ENCODE measurements at regions not wholly inside any gene's neighbourhood (a gene's known extent, or its start where the extent isn't known, plus 50 kb on each side); places are given as distances from the start of the nearest gene placed in this dataset.

DNA sequence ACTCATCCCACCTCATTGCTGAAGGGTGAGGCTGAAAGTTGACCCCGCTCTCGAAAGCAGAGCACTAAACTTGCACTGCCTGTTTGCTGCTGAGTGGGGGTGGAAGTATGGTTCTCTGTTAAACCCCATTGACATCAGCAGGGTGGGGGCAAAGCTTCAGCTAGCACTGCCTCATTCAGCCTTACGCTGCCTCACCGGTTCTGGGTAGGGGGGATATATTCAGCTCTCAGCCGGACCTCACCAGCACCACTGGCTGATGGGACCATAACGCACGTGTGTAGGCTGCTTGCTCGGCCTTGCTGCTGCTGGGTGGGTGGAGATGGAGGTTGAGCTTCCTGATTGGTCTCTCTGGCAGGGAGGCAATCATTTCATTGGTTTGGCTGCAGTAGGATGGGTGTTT lies 265.7 kb upstream of the RTL1 start:
- TF ChIP-seq POLR2A (IDR thresholded peaks at IDR 0.05; ENCODE audit: low read depth, low read length) (no peak), JUN (IDR thresholded peaks at IDR 0.05; ENCODE audit: borderline replicate concordance, insufficient read depth, insufficient read length, low read depth) (no peak), EZH2 (IDR thresholded peaks at IDR 0.05; ENCODE audit: borderline replicate concordance, low read depth, low read length, severe bottlenecking) (no peak), GATA2 (IDR thresholded peaks at IDR 0.05; ENCODE audit: insufficient read depth, insufficient read length, low read depth, low read length) (no peak), FOS (IDR thresholded peaks at IDR 0.05; ENCODE audit: borderline replicate concordance, insufficient read depth, low read length) (no peak), POLR2AphosphoS5 (IDR thresholded peaks at IDR 0.05; ENCODE audit: insufficient read depth, low read depth, low read length) (no peak), MYC (IDR thresholded peaks at IDR 0.05; ENCODE audit: low read depth, low read length) (no peak)
- TF ChIP-seq, protein P1, sequence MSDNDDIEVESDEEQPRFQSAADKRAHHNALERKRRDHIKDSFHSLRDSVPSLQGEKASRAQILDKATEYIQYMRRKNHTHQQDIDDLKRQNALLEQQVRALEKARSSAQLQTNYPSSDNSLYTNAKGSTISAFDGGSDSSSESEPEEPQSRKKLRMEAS (IDR thresholded peaks at IDR 0.05; ENCODE audit: insufficient read depth, insufficient read length): no peak
- TF ChIP-seq, protein P2, sequence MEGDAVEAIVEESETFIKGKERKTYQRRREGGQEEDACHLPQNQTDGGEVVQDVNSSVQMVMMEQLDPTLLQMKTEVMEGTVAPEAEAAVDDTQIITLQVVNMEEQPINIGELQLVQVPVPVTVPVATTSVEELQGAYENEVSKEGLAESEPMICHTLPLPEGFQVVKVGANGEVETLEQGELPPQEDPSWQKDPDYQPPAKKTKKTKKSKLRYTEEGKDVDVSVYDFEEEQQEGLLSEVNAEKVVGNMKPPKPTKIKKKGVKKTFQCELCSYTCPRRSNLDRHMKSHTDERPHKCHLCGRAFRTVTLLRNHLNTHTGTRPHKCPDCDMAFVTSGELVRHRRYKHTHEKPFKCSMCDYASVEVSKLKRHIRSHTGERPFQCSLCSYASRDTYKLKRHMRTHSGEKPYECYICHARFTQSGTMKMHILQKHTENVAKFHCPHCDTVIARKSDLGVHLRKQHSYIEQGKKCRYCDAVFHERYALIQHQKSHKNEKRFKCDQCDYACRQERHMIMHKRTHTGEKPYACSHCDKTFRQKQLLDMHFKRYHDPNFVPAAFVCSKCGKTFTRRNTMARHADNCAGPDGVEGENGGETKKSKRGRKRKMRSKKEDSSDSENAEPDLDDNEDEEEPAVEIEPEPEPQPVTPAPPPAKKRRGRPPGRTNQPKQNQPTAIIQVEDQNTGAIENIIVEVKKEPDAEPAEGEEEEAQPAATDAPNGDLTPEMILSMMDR (IDR thresholded peaks at IDR 0.05; ENCODE audit: extremely low read depth in 1 of 2, insufficient read depth in 1 of 2, low read depth in 1 of 2, low read length in 2 of 2): no peak
- no peak overlapping the region for H2AFZ ChIP-seq (ENCODE audit: low read depth, low read length)
- dilution Hi-C loops (cut with MboI; ENCODE audit: extremely low pct_ligation_motif_present, low sequenced_read_pairs): no loop called here
- no peak overlapping the region for H3K4me2 ChIP-seq (ENCODE audit: insufficient read depth, low read length)
- no peaks in the 10 kb centered on the region for H4K20me1 ChIP-seq (replicated peaks; ENCODE audit: control insufficient read depth, extremely low read depth, insufficient read depth, low read length)
- FAIRE-seq (no peak), DNase-seq (ENCODE audit: low read depth, low spot score) (no peak)
- no peaks in the 10 kb centered on the region for H3K4me1 ChIP-seq (ENCODE audit: control insufficient read depth, extremely low read depth, insufficient read depth, low read length)
- H3K4me3 ChIP-seq (replicated peaks in 1 of 3; ENCODE audit: insufficient read depth in 1 of 3, low read depth in 1 of 3, low read length in 3 of 3): no peak overlapping the region
- H3K79me2 ChIP-seq (ENCODE audit: control insufficient read depth, insufficient read depth, low read length): no peaks in the 10 kb centered on the region
- ChIA-PET POLR2A (no interaction called here), CTCF (interaction anchor here (0.7 to 1.3 kb wide), 3 partner anchors 9 to 44 kb away, joined by 3 to 4 read pairs (median 3); no protein-coding TSS in a partner anchor)
- no peak overlapping the region for H3K9ac ChIP-seq (replicated peaks; ENCODE audit: extremely low read depth, insufficient read depth, low read length)
- H3K9me3 ChIP-seq (replicated peaks; ENCODE audit: control insufficient read depth, insufficient read depth, low read length): no peaks in the 10 kb centered on the region
- H3K27ac ChIP-seq (ENCODE audit: insufficient read depth, low read depth, low read length): no peak overlapping the region
- BruUV-seq (replicated peaks): no TSS peak
- H3K36me3 ChIP-seq (ENCODE audit: control insufficient read depth in 2 of 2, extremely low read depth in 1 of 2, insufficient read depth in 2 of 2, low read length in 2 of 2): no peaks in the 10 kb centered on the region
- peaks cover 1 to 2% of the 10 kb centered on the region in 2 experiments for H3K27me3 ChIP-seq (ENCODE audit: control insufficient read depth in 2 of 2, insufficient read depth in 2 of 2, low read length in 2 of 2)
- intact Hi-C loops (cut with micrococcal nuclease): no loop called here
- no peaks in the 10 kb centered on the region for H3K9me1 ChIP-seq (replicated peaks; ENCODE audit: control insufficient read depth, extremely low read depth, insufficient read depth, low read length)

Measured in endothelial cell of umbilical vein (primary cell).